Subcutaneous abdominal adipose tissue (tissue), 5 donors: ENCODE measurements at regions not wholly inside any gene's neighbourhood (a gene's known extent, or its start where the extent isn't known, plus 50 kb on each side); places are given as distances from the start of the nearest gene placed in this dataset.
"Not testable (repeated sequence)": the region's sequence is repeated elsewhere in the genome, so short reads cannot be mapped to it uniquely, and the experiment has no call there.

Source experiments
- H3K27ac ChIP-seq: one replicate; pipeline ENCODE4 v1.7.0; 2013; ENCODE audit warnings: low read depth, mild to moderate bottlenecking, inconsistent platforms, low read length, moderate library complexity
- H3K27me3 ChIP-seq, 5 donors: one replicate each; pipeline ENCODE4 v1.7.0; 2013; ENCODE audit warnings: low read length in 5 of 5, inconsistent platforms in 1 of 5; ENCODE audit not compliant: control insufficient read depth in 5 of 5, insufficient read depth in 4 of 5
- H3K36me3 ChIP-seq, 5 donors: one replicate each; pipeline ENCODE4 v1.7.0; 2013; ENCODE audit warnings: low read length in 5 of 5; ENCODE audit not compliant: control insufficient read depth in 5 of 5, insufficient read depth in 5 of 5
- H3K4me1 ChIP-seq, 5 donors: one replicate each; pipeline ENCODE4 v1.7.0; 2013; ENCODE audit warnings: low read length in 5 of 5, mild to moderate bottlenecking in 3 of 5, moderate library complexity in 1 of 5; ENCODE audit not compliant: control insufficient read depth in 5 of 5, insufficient read depth in 5 of 5
- H3K4me3 ChIP-seq, 5 donors: one replicate each; pipeline ENCODE4 v1.7.0; 2013; ENCODE audit warnings: low read length in 5 of 5, low read depth in 1 of 5
- H3K9ac ChIP-seq, 5 donors: one replicate each; pipeline ENCODE4 v1.7.0; 2013; ENCODE audit warnings: low read length in 5 of 5, mild to moderate bottlenecking in 4 of 5, moderate library complexity in 3 of 5
- H3K9me3 ChIP-seq, 5 donors: one replicate each; pipeline ENCODE4 v1.7.0; 2013; ENCODE audit warnings: low read length in 5 of 5; ENCODE audit not compliant: control insufficient read depth in 5 of 5
- donor health status: healthy.
- donor health status: healthy.
- donor health status: healthy.
- donor health status: healthy.
- donor health status: healthy.

GRCh38 chr11:106292526-106292925 lies 215.1 kb downstream of the AASDHPPT start:
- no peaks in the 10 kb centered on the region for H3K9me3 ChIP-seq
- no peak overlapping the region for H3K9ac ChIP-seq
- no peaks in the 10 kb centered on the region for H3K4me1 ChIP-seq
- no peak overlapping the region for H3K27ac ChIP-seq
- no peaks in the 10 kb centered on the region for H3K36me3 ChIP-seq
- H3K27me3 ChIP-seq = no peaks in the 10 kb centered on the region
- H3K4me3 ChIP-seq = no peak overlapping the region

GRCh38 chr11:106295974-106296373 lies 218.5 kb downstream of the AASDHPPT start:
- Histone ChIP-seq H3K9me3 (no peaks in the 10 kb centered on the region), H3K4me1 (no peaks in the 10 kb centered on the region), H3K27me3 (no peaks in the 10 kb centered on the region), H3K27ac (no peak overlapping the region), H3K36me3 (no peaks in the 10 kb centered on the region), H3K4me3 (no peak overlapping the region), H3K9ac (no peak overlapping the region)

- H3K4me1 ChIP-seq = no peaks in the 10 kb centered on the region
- H3K9me3 ChIP-seq = peaks cover 0 to 12% (median 8%) of the 10 kb centered on the region in 5 donors
- no peak overlapping the region for H3K9ac ChIP-seq
- no peaks in the 10 kb centered on the region for H3K27me3 ChIP-seq
- no peaks in the 10 kb centered on the region for H3K36me3 ChIP-seq
- H3K4me3 ChIP-seq = no peak overlapping the region
- no peak overlapping the region for H3K27ac ChIP-seq
Measured at GRCh38 chr11:106302416-106302815, 225.0 kb downstream of the AASDHPPT start.

GRCh38 chr11:106304274-106304673 lies 226.8 kb downstream of the AASDHPPT start:
- H3K9ac ChIP-seq = no peak overlapping the region
- H3K4me1 ChIP-seq = no peaks in the 10 kb centered on the region
- peaks cover 0 to 12% (median 8%) of the 10 kb centered on the region in 5 donors for H3K9me3 ChIP-seq
- H3K36me3 ChIP-seq = no peaks in the 10 kb centered on the region
- no peak overlapping the region for H3K4me3 ChIP-seq
- no peak overlapping the region for H3K27ac ChIP-seq
- H3K27me3 ChIP-seq = no peaks in the 10 kb centered on the region

GRCh38 chr11:106305458-106305857 lies 228.0 kb downstream of the AASDHPPT start:
- Histone ChIP-seq H3K9me3 (peaks cover 0 to 12% (median 8%) of the 10 kb centered on the region in 5 donors), H3K9ac (no peak overlapping the region), H3K27me3 (no peaks in the 10 kb centered on the region), H3K4me3 (no peak overlapping the region), H3K36me3 (no peaks in the 10 kb centered on the region), H3K27ac (no peak overlapping the region), H3K4me1 (no peaks in the 10 kb centered on the region)

- Histone ChIP-seq H3K36me3 (no peaks in the 10 kb centered on the region), H3K9ac (no peak overlapping the region), H3K4me1 (no peaks in the 10 kb centered on the region), H3K27ac (no peak overlapping the region), H3K27me3 (no peaks in the 10 kb centered on the region), H3K4me3 (no peak overlapping the region), H3K9me3 (peaks cover 0 to 8% (median 7%) of the 10 kb centered on the region in 5 donors)
Measured at GRCh38 chr11:106306942-106307341, 229.5 kb downstream of the AASDHPPT start.

- Histone ChIP-seq H3K9me3 (peaks cover 0 to 3% (median 0%) of the 10 kb centered on the region in 5 donors), H3K9ac (no peak overlapping the region), H3K36me3 (no peaks in the 10 kb centered on the region), H3K4me3 (no peak overlapping the region), H3K27me3 (no peaks in the 10 kb centered on the region), H3K27ac (no peak overlapping the region), H3K4me1 (no peaks in the 10 kb centered on the region)
Measured at GRCh38 chr11:106309070-106309684, 231.7 kb downstream of the AASDHPPT start.

- H3K27ac ChIP-seq = no peak overlapping the region
- H3K4me1 ChIP-seq = no peaks in the 10 kb centered on the region
- H3K36me3 ChIP-seq = no peaks in the 10 kb centered on the region
- H3K27me3 ChIP-seq = no peaks in the 10 kb centered on the region
- H3K9me3 ChIP-seq = no peaks in the 10 kb centered on the region
- H3K4me3 ChIP-seq = no peak overlapping the region
- no peak overlapping the region for H3K9ac ChIP-seq
Measured at GRCh38 chr11:106311531-106312230, 234.2 kb downstream of the AASDHPPT start.

GRCh38 chr11:106317208-106317773 lies 239.8 kb downstream of the AASDHPPT start:
- H3K27me3 ChIP-seq, H3K4me3 ChIP-seq, H3K4me1 ChIP-seq: not testable (repeated sequence)

GRCh38 chr11:106321601-106322000 lies 244.1 kb downstream of the AASDHPPT start:
- Histone ChIP-seq H3K27me3 (no peaks in the 10 kb centered on the region), H3K4me3 (no peak overlapping the region), H3K9ac (no peak overlapping the region), H3K4me1 (no peaks in the 10 kb centered on the region), H3K27ac (no peak overlapping the region), H3K9me3 (peaks cover 0 to 3% (median 0%) of the 10 kb centered on the region in 5 donors), H3K36me3 (no peaks in the 10 kb centered on the region)

More at GRCh38 chr11:106317208-106317773, 239.8 kb downstream of the AASDHPPT start:
- H3K27ac ChIP-seq, H3K9me3 ChIP-seq, H3K36me3 ChIP-seq, H3K9ac ChIP-seq: not testable (repeated sequence)
